ENCODE measurements at regions not wholly inside any gene's neighbourhood (a gene's known extent, or its start where the extent isn't known, plus 50 kb on each side); places are given as distances from the start of the nearest gene placed in this dataset.

DNA sequence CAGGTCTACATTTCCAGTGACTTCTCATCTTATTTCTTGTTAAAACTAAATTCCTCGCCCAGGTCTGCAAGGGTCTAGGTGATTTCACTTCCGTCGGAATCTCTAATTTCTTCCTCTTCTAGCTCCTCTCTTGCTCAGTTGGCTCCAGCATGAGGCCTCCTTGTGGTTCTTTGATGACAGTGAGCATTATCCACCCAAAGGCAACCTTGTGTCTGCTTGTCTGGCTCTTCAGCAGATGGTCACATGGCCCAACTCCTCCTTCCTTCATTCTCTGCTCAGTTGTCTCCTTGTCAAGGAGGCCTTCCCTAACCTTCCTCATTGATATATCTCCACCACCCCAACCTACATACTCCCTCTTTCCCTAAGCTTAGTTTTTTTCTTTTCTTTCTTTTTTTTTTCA lies 1391.4 kb downstream of the EFNB2 start:
- Histone ChIP-seq H3K9me2 (replicated peaks; ENCODE audit: insufficient read depth, low read length) (no peaks in the 10 kb centered on the region), H3K36me3 (ENCODE audit: insufficient read depth, low read length) (no peaks in the 10 kb centered on the region), H3K4me2 (ENCODE audit: low read depth, low read length, poor library complexity, severe bottlenecking) (no peak overlapping the region), H2AFZ (ENCODE audit: low read length) (no peak overlapping the region), H3K9me3 (ENCODE audit: low read length) (0 out of 2 replicates have a peak, but pooled peaks cover 4% of the 10 kb centered on the region), H3K9ac (ENCODE audit: low read length) (no peak overlapping the region), H3K27me3 (ENCODE audit: low read length) (0 out of 2 replicates have a peak, but pooled peaks cover 3% of the 10 kb centered on the region), H4K20me1 (ENCODE audit: insufficient read depth, low read depth, low read length) (no peaks in the 10 kb centered on the region), H3K4me1 (ENCODE audit: low read length) (peaks cover 14% of the 10 kb centered on the region), H3K79me2 (ENCODE audit: low read length) (no peaks in the 10 kb centered on the region), H3K27ac (ENCODE audit: low read length) (no peak overlapping the region), H3K4me3 (ENCODE audit: low read length) (no peak overlapping the region)
- no peak for DNase-seq

DNA sequence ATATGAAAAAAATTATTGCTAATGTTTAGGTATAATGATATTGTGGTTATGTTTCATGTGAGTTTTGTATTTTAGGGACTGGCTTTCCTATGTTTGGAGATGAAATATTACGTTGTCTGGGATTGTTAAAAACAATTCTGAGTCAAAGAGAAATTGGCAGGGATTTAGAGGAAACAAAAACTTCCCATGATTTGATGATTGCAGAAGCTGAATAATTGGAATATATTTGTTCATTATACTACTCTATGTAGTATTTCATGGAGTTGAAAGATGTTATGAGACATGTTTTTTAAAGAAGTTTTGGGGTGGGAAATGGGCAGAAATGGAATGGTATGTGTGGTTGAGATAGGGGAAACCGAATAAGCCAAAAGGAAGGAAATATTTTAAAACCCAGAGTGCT lies 1392.9 kb downstream of the EFNB2 start:
- Histone ChIP-seq H3K27ac (ENCODE audit: low read length) (no peak overlapping the region), H4K20me1 (ENCODE audit: insufficient read depth, low read depth, low read length) (no peaks in the 10 kb centered on the region), H3K27me3 (ENCODE audit: low read length) (0 out of 2 replicates have a peak, but pooled peaks cover 3% of the 10 kb centered on the region), H2AFZ (ENCODE audit: low read length) (no peak overlapping the region), H3K4me3 (ENCODE audit: low read length) (no peak overlapping the region), H3K9ac (ENCODE audit: low read length) (no peak overlapping the region), H3K4me2 (ENCODE audit: low read depth, low read length, poor library complexity, severe bottlenecking) (no peak overlapping the region), H3K9me2 (replicated peaks; ENCODE audit: insufficient read depth, low read length) (no peaks in the 10 kb centered on the region), H3K4me1 (ENCODE audit: low read length) (peaks cover 16% of the 10 kb centered on the region), H3K36me3 (ENCODE audit: insufficient read depth, low read length) (no peaks in the 10 kb centered on the region), H3K79me2 (ENCODE audit: low read length) (no peaks in the 10 kb centered on the region), H3K9me3 (ENCODE audit: low read length) (no peaks in the 10 kb centered on the region)
- no peak for DNase-seq

DNA sequence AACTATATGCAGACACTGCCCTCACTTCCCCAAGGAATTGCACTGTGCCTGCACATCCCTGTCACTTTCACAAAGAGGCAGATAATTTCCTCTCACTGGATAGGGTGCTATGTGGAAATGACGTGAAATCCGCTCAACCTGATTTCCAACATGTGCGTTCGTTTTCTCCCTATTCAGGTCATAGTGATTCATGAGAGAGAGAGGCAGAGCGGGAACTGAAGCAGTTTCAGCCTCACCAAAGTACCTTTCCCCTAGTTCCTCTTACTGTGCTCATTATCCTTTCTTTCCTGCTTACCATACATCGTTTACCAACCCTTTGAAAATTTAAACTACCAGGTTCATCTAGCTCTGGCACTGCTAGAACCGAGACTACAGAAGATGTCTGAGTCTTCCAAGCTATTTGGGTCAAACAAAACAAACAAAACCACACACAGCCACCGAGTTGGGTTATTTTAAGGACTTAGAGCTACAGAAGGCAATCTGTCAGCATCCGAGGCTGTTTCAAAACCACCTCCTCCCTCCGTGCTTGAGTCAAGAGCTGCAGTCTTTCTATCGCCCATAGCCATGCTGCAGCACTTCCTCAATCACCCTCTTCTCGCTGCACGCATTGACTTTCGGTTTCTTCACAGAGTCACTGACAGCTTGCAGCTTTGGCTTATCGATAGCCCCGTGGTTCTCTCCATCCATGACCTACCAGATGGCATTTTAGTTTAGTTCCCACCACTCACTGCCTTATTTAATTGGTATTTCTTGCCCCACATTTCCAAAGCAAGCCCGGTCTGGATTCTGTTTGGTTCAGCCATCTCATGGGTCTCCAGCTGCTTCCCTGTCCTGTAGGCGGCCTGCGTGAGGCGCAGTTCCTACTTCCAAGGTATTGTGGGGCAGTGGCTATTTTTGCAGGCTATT lies 1395.8 kb downstream of the EFNB2 start:
- no peaks in the 10 kb centered on the region for H3K79me2 ChIP-seq (ENCODE audit: low read length)
- H3K9me2 ChIP-seq (replicated peaks; ENCODE audit: insufficient read depth, low read length), result no peaks in the 10 kb centered on the region
- peak overlapping the region; percentile 99 for H2AFZ ChIP-seq (ENCODE audit: low read length)
- H3K27ac ChIP-seq (ENCODE audit: low read length), result peak overlapping the region; percentile 50
- peak overlapping the region; percentile 76 for H3K9ac ChIP-seq (ENCODE audit: low read length)
- no peaks in the 10 kb centered on the region for H4K20me1 ChIP-seq (ENCODE audit: insufficient read depth, low read depth, low read length)
- peaks cover 16% of the 10 kb centered on the region for H3K4me1 ChIP-seq (ENCODE audit: low read length)
- peak; percentile 87 for DNase-seq
- no peaks in the 10 kb centered on the region for H3K9me3 ChIP-seq (ENCODE audit: low read length)
- peak overlapping the region; percentile 84 for H3K4me2 ChIP-seq (ENCODE audit: low read depth, low read length, poor library complexity, severe bottlenecking)
- H3K4me3 ChIP-seq (ENCODE audit: low read length), result peak overlapping the region; percentile 77
- H3K27me3 ChIP-seq (ENCODE audit: low read length), result 0 out of 2 replicates have a peak, but pooled peaks cover 3% of the 10 kb centered on the region
- no peaks in the 10 kb centered on the region for H3K36me3 ChIP-seq (ENCODE audit: insufficient read depth, low read length)

DNA sequence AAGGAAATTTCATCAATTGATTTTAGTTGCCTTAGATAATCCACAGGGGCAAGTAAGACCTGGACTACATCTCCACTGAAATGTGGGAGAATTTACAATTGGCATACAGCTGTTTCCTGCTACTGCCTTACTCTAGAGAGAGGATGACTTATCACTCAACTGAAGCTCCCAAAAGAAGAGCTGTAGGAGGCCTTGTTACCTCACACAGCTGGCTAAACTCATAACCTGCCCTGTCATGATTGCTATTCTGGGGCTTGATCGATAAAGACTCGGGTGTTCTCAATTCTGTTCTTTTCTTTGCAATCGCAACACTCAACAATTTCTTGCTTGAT lies 1396.4 kb downstream of the EFNB2 start:
- Histone ChIP-seq H3K9me2 (replicated peaks; ENCODE audit: insufficient read depth, low read length) (no peaks in the 10 kb centered on the region), H3K4me1 (ENCODE audit: low read length) (peaks cover 16% of the 10 kb centered on the region), H3K9ac (ENCODE audit: low read length) (peak overlapping the region; percentile 76), H3K27me3 (ENCODE audit: low read length) (0 out of 2 replicates have a peak, but pooled peaks cover 3% of the 10 kb centered on the region), H3K79me2 (ENCODE audit: low read length) (no peaks in the 10 kb centered on the region), H3K9me3 (ENCODE audit: low read length) (no peaks in the 10 kb centered on the region), H3K4me2 (ENCODE audit: low read depth, low read length, poor library complexity, severe bottlenecking) (peak overlapping the region; percentile 84), H3K4me3 (ENCODE audit: low read length) (peak overlapping the region; percentile 77), H2AFZ (ENCODE audit: low read length) (peak overlapping the region; percentile 99), H3K27ac (ENCODE audit: low read length) (no peak overlapping the region), H4K20me1 (ENCODE audit: insufficient read depth, low read depth, low read length) (no peaks in the 10 kb centered on the region), H3K36me3 (ENCODE audit: insufficient read depth, low read length) (no peaks in the 10 kb centered on the region)
- peak; percentile 40 for DNase-seq

- Histone ChIP-seq H3K4me3 (ENCODE audit: low read length) (no peak overlapping the region), H3K4me1 (ENCODE audit: low read length) (peaks cover 16% of the 10 kb centered on the region), H3K9me2 (replicated peaks; ENCODE audit: insufficient read depth, low read length) (no peaks in the 10 kb centered on the region), H3K27ac (ENCODE audit: low read length) (no peak overlapping the region), H2AFZ (ENCODE audit: low read length) (no peak overlapping the region), H3K27me3 (ENCODE audit: low read length) (no peaks in the 10 kb centered on the region), H4K20me1 (ENCODE audit: insufficient read depth, low read depth, low read length) (no peaks in the 10 kb centered on the region), H3K9ac (ENCODE audit: low read length) (no peak overlapping the region), H3K9me3 (ENCODE audit: low read length) (no peaks in the 10 kb centered on the region), H3K79me2 (ENCODE audit: low read length) (no peaks in the 10 kb centered on the region), H3K36me3 (ENCODE audit: insufficient read depth, low read length) (no peaks in the 10 kb centered on the region), H3K4me2 (ENCODE audit: low read depth, low read length, poor library complexity, severe bottlenecking) (no peak overlapping the region)
- no peak for DNase-seq
Observed at GRCh38 chr13:105135852-105136615, 1399.4 kb downstream of the EFNB2 start.

DNA sequence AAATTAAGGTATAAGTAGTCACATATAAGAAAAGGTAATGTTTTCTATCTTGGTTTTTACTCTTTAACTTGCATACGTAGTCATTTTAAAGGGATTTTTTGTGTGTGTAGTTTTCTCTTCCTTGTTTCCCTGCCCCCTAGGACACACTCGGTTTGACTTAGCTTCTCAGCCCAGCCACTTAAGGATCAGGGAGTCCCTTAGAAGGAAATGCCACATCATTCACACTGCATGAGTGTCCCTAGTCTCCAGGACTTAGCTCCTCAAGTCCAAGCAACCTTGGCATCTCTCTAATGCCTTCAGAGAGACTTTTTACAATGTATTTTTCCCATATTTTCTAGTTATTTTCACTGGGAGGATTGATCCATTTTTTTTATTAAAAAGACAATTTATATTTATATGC lies 1407.7 kb downstream of the EFNB2 start:
- no peaks in the 10 kb centered on the region for H4K20me1 ChIP-seq (ENCODE audit: insufficient read depth, low read depth, low read length)
- H3K9ac ChIP-seq (ENCODE audit: low read length), result no peak overlapping the region
- no peak overlapping the region for H3K4me3 ChIP-seq (ENCODE audit: low read length)
- no peak for DNase-seq
- H3K27me3 ChIP-seq (ENCODE audit: low read length), result no peaks in the 10 kb centered on the region
- no peak overlapping the region for H3K27ac ChIP-seq (ENCODE audit: low read length)
- H2AFZ ChIP-seq (ENCODE audit: low read length), result no peak overlapping the region
- no peaks in the 10 kb centered on the region for H3K36me3 ChIP-seq (ENCODE audit: insufficient read depth, low read length)
- H3K4me2 ChIP-seq (ENCODE audit: low read depth, low read length, poor library complexity, severe bottlenecking), result no peak overlapping the region
- peaks cover 12% of the 10 kb centered on the region; the same call in 1 of the 2 replicates for H3K9me3 ChIP-seq (ENCODE audit: low read length)
- no peaks in the 10 kb centered on the region for H3K4me1 ChIP-seq (ENCODE audit: low read length)
- 0 out of 2 replicates have a peak, but pooled peaks cover 3% of the 10 kb centered on the region for H3K9me2 ChIP-seq (replicated peaks; ENCODE audit: insufficient read depth, low read length)
- H3K79me2 ChIP-seq (ENCODE audit: low read length), result no peaks in the 10 kb centered on the region

DNA sequence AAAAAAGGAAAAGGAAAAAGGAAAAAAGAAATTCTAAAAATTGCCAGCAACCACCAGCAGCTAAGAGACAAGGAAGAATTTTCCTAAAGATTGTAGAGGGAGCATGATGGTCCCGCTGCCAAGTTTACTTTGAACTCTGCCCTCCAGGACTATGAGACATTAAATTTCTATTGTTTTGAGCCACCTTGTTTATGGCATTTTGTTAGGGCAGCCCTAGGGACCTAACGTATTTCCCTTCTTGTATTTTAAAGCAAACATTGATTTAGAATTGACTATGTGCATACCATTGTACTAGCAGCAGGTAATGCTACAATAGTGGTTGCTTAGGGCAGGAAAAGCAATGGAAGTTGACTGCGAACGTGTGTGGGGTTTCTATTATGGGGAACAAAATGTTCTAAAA lies 1414.2 kb downstream of the EFNB2 start:
- Histone ChIP-seq H3K79me2 (ENCODE audit: low read length) (no peaks in the 10 kb centered on the region), H3K27me3 (ENCODE audit: low read length) (no peaks in the 10 kb centered on the region), H3K4me3 (ENCODE audit: low read length) (no peak overlapping the region), H3K9ac (ENCODE audit: low read length) (no peak overlapping the region), H4K20me1 (ENCODE audit: insufficient read depth, low read depth, low read length) (no peaks in the 10 kb centered on the region), H3K9me2 (replicated peaks; ENCODE audit: insufficient read depth, low read length) (no peaks in the 10 kb centered on the region), H3K4me1 (ENCODE audit: low read length) (no peaks in the 10 kb centered on the region), H3K27ac (ENCODE audit: low read length) (no peak overlapping the region), H3K9me3 (ENCODE audit: low read length) (peaks cover 10% of the 10 kb centered on the region; the same call in 1 of the 2 replicates), H2AFZ (ENCODE audit: low read length) (no peak overlapping the region), H3K4me2 (ENCODE audit: low read depth, low read length, poor library complexity, severe bottlenecking) (no peak overlapping the region), H3K36me3 (ENCODE audit: insufficient read depth, low read length) (no peaks in the 10 kb centered on the region)
- no peak for DNase-seq

DNA sequence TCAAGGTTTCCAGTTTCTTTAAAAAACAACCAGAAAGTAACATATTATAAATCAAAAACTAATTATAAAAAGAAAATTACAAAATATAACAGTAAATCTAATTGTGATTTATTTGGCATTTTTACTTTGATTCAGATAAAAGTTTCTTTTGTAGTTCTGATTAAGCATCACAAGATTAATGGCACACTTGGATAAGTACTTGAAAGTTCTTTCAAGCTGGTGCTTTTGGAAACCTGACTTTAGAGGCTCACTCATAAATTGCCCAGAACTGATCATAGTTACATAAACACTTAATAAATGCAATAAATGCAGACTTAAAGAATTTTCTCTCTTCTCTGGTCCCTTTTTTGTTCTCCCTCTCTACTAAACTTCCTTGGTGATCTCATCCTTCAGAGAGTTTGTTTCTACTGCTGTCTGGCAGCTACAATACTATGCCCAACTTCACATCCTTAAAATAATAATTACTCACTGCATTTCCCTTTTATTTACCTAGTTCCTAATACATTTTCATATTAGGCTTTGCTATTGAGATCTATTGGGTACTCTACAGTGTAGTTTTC lies 1417.0 kb downstream of the EFNB2 start:
- H3K4me2 ChIP-seq (ENCODE audit: low read depth, low read length, poor library complexity, severe bottlenecking), result no peak overlapping the region
- no peaks in the 10 kb centered on the region for H3K27me3 ChIP-seq (ENCODE audit: low read length)
- H3K79me2 ChIP-seq (ENCODE audit: low read length), result no peaks in the 10 kb centered on the region

More for the DNA sequence above, 1417.0 kb downstream of the EFNB2 start:
- H3K9ac ChIP-seq (ENCODE audit: low read length), result no peak overlapping the region
- H3K36me3 ChIP-seq (ENCODE audit: insufficient read depth, low read length), result no peaks in the 10 kb centered on the region
- H4K20me1 ChIP-seq (ENCODE audit: insufficient read depth, low read depth, low read length), result no peaks in the 10 kb centered on the region
- H3K27ac ChIP-seq (ENCODE audit: low read length), result no peak overlapping the region
- no peaks in the 10 kb centered on the region for H3K9me2 ChIP-seq (replicated peaks; ENCODE audit: insufficient read depth, low read length)
- DNase-seq, result no peak
- peaks cover 7% of the 10 kb centered on the region; the same call in 1 of the 2 replicates for H3K9me3 ChIP-seq (ENCODE audit: low read length)
- no peak overlapping the region for H2AFZ ChIP-seq (ENCODE audit: low read length)
- no peak overlapping the region for H3K4me3 ChIP-seq (ENCODE audit: low read length)
- H3K4me1 ChIP-seq (ENCODE audit: low read length), result no peaks in the 10 kb centered on the region
